ENCODE measurements at regions not wholly inside any gene's neighbourhood (a gene's known extent, or its start where the extent isn't known, plus 50 kb on each side); places are given as distances from the start of the nearest gene placed in this dataset.

- Histone ChIP-seq H2BK120ac (ENCODE audit: low read depth, low read length, poor library complexity, severe bottlenecking) (no peak overlapping the region), H3K27me3 (ENCODE audit: insufficient read depth, low read length) (no peaks in the 10 kb centered on the region), H2AK5ac (ENCODE audit: insufficient read length, low read length) (no peak overlapping the region), H2BK20ac (ENCODE audit: low read depth, low read length, poor library complexity, severe bottlenecking) (no peak overlapping the region), H3K23ac (ENCODE audit: insufficient read length, low read depth, low read length) (no peak overlapping the region), H3K27ac (ENCODE audit: insufficient read length, low read depth, low read length) (no peak overlapping the region), H3K18ac (ENCODE audit: insufficient read length, low read depth, low read length) (no peak overlapping the region), H3K79me2 (ENCODE audit: insufficient read depth, low read length) (no peaks in the 10 kb centered on the region), H3K9ac (ENCODE audit: extremely low read depth, insufficient read length, low read length) (no peak overlapping the region), H2BK5ac (ENCODE audit: insufficient read length, low read length) (no peak overlapping the region), H3T11ph (ENCODE audit: low read length) (no peak overlapping the region), H4K5ac (ENCODE audit: insufficient read length, low read depth, low read length) (no peak overlapping the region), H3K56ac (ENCODE audit: insufficient read length, low read depth, low read length) (no peak overlapping the region), H2BK12ac (ENCODE audit: insufficient read length, low read depth, low read length) (no peak overlapping the region), H3K4ac (ENCODE audit: low read depth, low read length) (no peak overlapping the region), H2BK15ac (ENCODE audit: low read depth, low read length) (no peak overlapping the region), H3K4me2 (ENCODE audit: insufficient read depth, insufficient read length, low read length) (no peak overlapping the region), H4K91ac (ENCODE audit: insufficient read length, low read depth, low read length) (no peak overlapping the region), H3K79me1 (ENCODE audit: insufficient read depth, low read depth, low read length, poor library complexity, severe bottlenecking) (no peaks in the 10 kb centered on the region), H3K4me1 (ENCODE audit: insufficient read depth, low read length) (no peaks in the 10 kb centered on the region), H4K20me1 (ENCODE audit: control insufficient read depth, insufficient read depth, insufficient read length) (no peaks in the 10 kb centered on the region), H3K9me3 (ENCODE audit: control insufficient read depth, low read depth, low read length) (no peaks in the 10 kb centered on the region), H2AFZ (ENCODE audit: low read length) (no peak overlapping the region), H4K8ac (replicated peaks; ENCODE audit: insufficient read length, low read depth, low read length) (no peak overlapping the region), H3K14ac (ENCODE audit: insufficient read depth, low read length) (no peak overlapping the region), H3K23me2 (ENCODE audit: insufficient read length, low read depth, low read length, poor library complexity, severe bottlenecking) (no peaks in the 10 kb centered on the region)
- DNase-seq: no peak
- Mint-ChIP-seq H3K4me1 (0 out of 4 replicates have a peak, but pooled peaks cover 0 to 2% of the 10 kb centered on the region in 2 experiments), H3K27me3 (ENCODE audit: low read depth) (no peaks in the 10 kb centered on the region), H3K27ac (no peak overlapping the region), H3K9me3 (peaks cover 0 to 2% of the 10 kb centered on the region in 2 experiments; a peak in 2 of 5 replicates), H3K36me3 (ENCODE audit: insufficient read depth in 1 of 3, low read depth in 3 of 3) (no peaks in the 10 kb centered on the region; a peak in 2 of 7 replicates), H3K4me3 (no peak overlapping the region; a peak in 1 of 5 replicates)
- peak; percentile 50 for TF ChIP-seq CTCF (conservative IDR thresholded peaks at IDR 0.05)
- WGBS (ENCODE audit: extremely low coverage, insufficient read length, low lambda C conversion rate): no CpG with 5 or more reads among the region's 5 CpGs
Measured at GRCh38 chr3:78066287-78066686, 1026.4 kb downstream of the ROBO2 start.
